GM12801 (cell line): ENCODE measurements at regions not wholly inside any gene's neighbourhood (a gene's known extent, or its start where the extent isn't known, plus 50 kb on each side); places are given as distances from the start of the nearest gene placed in this dataset.

Experiments
- CTCF ChIP-seq: IDR thresholded peaks from one replicate; pipeline ENCODE4 v1.5.1; 2011; ENCODE audit warnings: control low read depth; ENCODE audit not compliant: insufficient read length; ENCODE audit errors: extremely low read depth

GRCh38 chr20:59376109-59376841 lies 75.9 kb downstream of the EDN3 start:
- no peak for TF ChIP-seq CTCF

GRCh38 chr20:59376998-59377397 lies 76.6 kb downstream of the EDN3 start:
- TF ChIP-seq CTCF: no peak

- no peak for TF ChIP-seq CTCF
Measured at GRCh38 chr20:59377842-59378241, 77.4 kb downstream of the EDN3 start.

GRCh38 chr20:59378396-59378795 lies 78.0 kb downstream of the EDN3 start:
- TF ChIP-seq CTCF: no peak

- no peak for TF ChIP-seq CTCF
Measured at GRCh38 chr20:59378966-59379365, 78.6 kb downstream of the EDN3 start.

- TF ChIP-seq CTCF: no peak
Measured at GRCh38 chr20:59381689-59382088, 81.3 kb downstream of the EDN3 start.

GRCh38 chr20:59382157-59382725 lies 81.8 kb downstream of the EDN3 start:
- no peak for TF ChIP-seq CTCF
